Astrocyte of the cerebellum (primary cell): ENCODE measurements at regions not wholly inside any gene's neighbourhood (a gene's known extent, or its start where the extent isn't known, plus 50 kb on each side); places are given as distances from the start of the nearest gene placed in this dataset.

Source experiments
- DNase-seq: peaks from one replicate; pipeline ENCODE4 v3.0.0-alpha.2; 2011; ENCODE audit warnings: low read depth
- H3K4me3 ChIP-seq: 2 replicates; pipeline ENCODE4 v1.5.1; 2011; ENCODE audit warnings: mild to moderate bottlenecking, low read depth, low read length, moderate library complexity
- CTCF ChIP-seq: IDR thresholded peaks from 2 replicates; pipeline ENCODE4 v1.5.1; 2012; ENCODE audit warnings: low read length, low read depth, moderate library complexity, mild to moderate bottlenecking; ENCODE audit errors: missing control alignments
- in situ Hi-C: cut with HindIII; loops from 2 replicates; pipeline ENCODE4 v1.10.0; 2017; ENCODE audit warnings: low sequenced_read_pairs

GRCh38 chr18:22783662-22784076 lies 149.5 kb upstream of the RBBP8 start:
- in situ Hi-C loops, result no loop called here
- TF ChIP-seq CTCF, result no peak
- no peak for DNase-seq
- no peak overlapping the region for H3K4me3 ChIP-seq

GRCh38 chr18:22789052-22789451 lies 144.1 kb upstream of the RBBP8 start:
- DNase-seq, result no peak
- H3K4me3 ChIP-seq, result no peak overlapping the region
- TF ChIP-seq CTCF, result no peak
- in situ Hi-C loops, result no loop called here

- no peak for DNase-seq
- in situ Hi-C loops, result no loop called here
- H3K4me3 ChIP-seq, result no peak overlapping the region
- no peak for TF ChIP-seq CTCF
Observed at GRCh38 chr18:22789600-22789999, 143.5 kb upstream of the RBBP8 start.

- no peak for TF ChIP-seq CTCF
Observed at GRCh38 chr18:22790545-22791309, 142.4 kb upstream of the RBBP8 start.

GRCh38 chr18:22791310-22791610 lies 141.9 kb upstream of the RBBP8 start:
- no peak overlapping the region for H3K4me3 ChIP-seq
- no peak for TF ChIP-seq CTCF
- no peak for DNase-seq
- in situ Hi-C loops, result no loop called here

More at GRCh38 chr18:22790545-22791309, 142.4 kb upstream of the RBBP8 start:
- no peak overlapping the region for H3K4me3 ChIP-seq
- DNase-seq, result no peak
- in situ Hi-C loops, result no loop called here

GRCh38 chr18:22796113-22796512 lies 137.0 kb upstream of the RBBP8 start:
- no peak overlapping the region for H3K4me3 ChIP-seq
- DNase-seq, result no peak
- no peak for TF ChIP-seq CTCF
- in situ Hi-C loops, result no loop called here
